NOMO-1 treated with DMSO at 0.1 percent for 48 hours (cell line): ENCODE measurements at regions not wholly inside any gene's neighbourhood (a gene's known extent, or its start where the extent isn't known, plus 50 kb on each side); places are given as distances from the start of the nearest gene placed in this dataset.
A peak's percentile ranks its signal among the peaks of the same experiment; 100 is the strongest.
"Not testable (repeated sequence)": the region's sequence is repeated elsewhere in the genome, so short reads cannot be mapped to it uniquely, and the experiment has no call there.

ENCODE experiments used
- DNase-seq: peaks from one replicate; lab custom pipeline; 2025; ENCODE audit not compliant: unreplicated experiment; lab: John Stamatoyannopoulos, UW

- no peak for DNase-seq
Measured at GRCh38 chr4:18695733-18696527, 674.4 kb upstream of the LCORL start.

- no peak for DNase-seq
Measured at GRCh38 chr4:18691431-18692200, 670.1 kb upstream of the LCORL start.

- DNase-seq, result no peak
Measured at GRCh38 chr4:18690291-18690955, 668.9 kb upstream of the LCORL start.

- peak; percentile 17 for DNase-seq
Measured at GRCh38 chr4:18689308-18690115, 668.0 kb upstream of the LCORL start.

- DNase-seq, result not testable (repeated sequence)
Measured at GRCh38 chr4:18688351-18688750, 666.8 kb upstream of the LCORL start.

- no peak for DNase-seq
Measured at GRCh38 chr4:18686338-18687037, 664.9 kb upstream of the LCORL start.

GRCh38 chr4:18684932-18685331 is 663.4 kb upstream of the LCORL start:
- no peak for DNase-seq

- DNase-seq, result no peak
Measured at GRCh38 chr4:18676526-18676915, 655.0 kb upstream of the LCORL start.

GRCh38 chr4:18675586-18676525 is 654.3 kb upstream of the LCORL start:
- DNase-seq, result no peak

- no peak for DNase-seq
Measured at GRCh38 chr4:18670034-18670433, 648.5 kb upstream of the LCORL start.

GRCh38 chr4:18669390-18669789 is 647.8 kb upstream of the LCORL start:
- no peak for DNase-seq

- DNase-seq, result no peak
Measured at GRCh38 chr4:18666322-18666721, 644.8 kb upstream of the LCORL start.

GRCh38 chr4:18664171-18664570 is 642.6 kb upstream of the LCORL start:
- DNase-seq, result no peak

GRCh38 chr4:18645351-18645750 is 623.8 kb upstream of the LCORL start:
- DNase-seq, result no peak

GRCh38 chr4:18641334-18641733 is 619.8 kb upstream of the LCORL start:
- no peak for DNase-seq

- no peak for DNase-seq
Measured at GRCh38 chr4:18638031-18638430, 616.5 kb upstream of the LCORL start.

GRCh38 chr4:18636001-18636585 is 614.5 kb upstream of the LCORL start:
- DNase-seq, result no peak

- DNase-seq, result no peak
Measured at GRCh38 chr4:18635531-18635930, 614.0 kb upstream of the LCORL start.

- no peak for DNase-seq
Measured at GRCh38 chr4:18631586-18631985, 610.0 kb upstream of the LCORL start.
